Panc1 (cell line): ENCODE measurements at regions not wholly inside any gene's neighbourhood (a gene's known extent, or its start where the extent isn't known, plus 50 kb on each side); places are given as distances from the start of the nearest gene placed in this dataset.

Experiments
- ATAC-seq: fragments of 200-7000 bp; cut with Tn5 transposase; 2 replicates; pipeline ENCODE4 v1.9.1; 2020; ENCODE audit warnings: mild to moderate bottlenecking, moderate library complexity
- BruUV-seq: library from RNA; stranded (reverse); fragments of 400-500 nt; replicated peaks from 2 replicates; lab custom pipeline; 2021; lab: Mats Ljungman, UMichigan
- CTCF ChIA-PET: fragments of 300-600 bp; sonication (Branson Sonifier 250); formaldehyde crosslinking; loops from one replicate; lab custom pipeline; 2022; ENCODE audit warnings: antibody characterized with exemption; lab: Charles Lee
- POLR2A ChIA-PET: fragments of 300-600 bp; sonication (Branson Sonifier 250); formaldehyde crosslinking; loops from one replicate; lab custom pipeline; 2022; ENCODE audit warnings: antibody characterized with exemption; lab: Charles Lee
- DNase-seq: peaks from one replicate; pipeline ENCODE4 v3.0.0-alpha.2; 2010; ENCODE audit warnings: low read depth, low spot score
- H3K27ac ChIP-seq: 2 replicates; pipeline ENCODE4 v1.5.1; 2011; ENCODE audit warnings: mild to moderate bottlenecking, low read length, inconsistent platforms
- H3K27me3 ChIP-seq: fragments of 200-500 bp; sonication (Bioruptor generic); 2 replicates; pipeline ENCODE4 v1.6.0; 2014; ENCODE audit warnings: low read length, inconsistent platforms; ENCODE audit not compliant: control insufficient read depth, insufficient read depth
- H3K36me3 ChIP-seq: fragments of 200-500 bp; sonication (Bioruptor generic); 2 replicates; pipeline ENCODE4 v1.5.1; 2014; ENCODE audit warnings: inconsistent platforms, mild to moderate bottlenecking, low read length, moderate library complexity; ENCODE audit not compliant: control insufficient read depth, insufficient read depth
- H3K4me1 ChIP-seq: 2 replicates; pipeline ENCODE4 v1.5.1; 2011; ENCODE audit warnings: inconsistent platforms, mild to moderate bottlenecking, low read length, moderate library complexity; ENCODE audit not compliant: control insufficient read depth, insufficient read depth
- H3K4me3 ChIP-seq, 2 experiments: 2 replicates each; pipeline ENCODE4 v1.5.1; 2011 to 2012; ENCODE audit warnings: low read depth in 2 of 2, low read length in 2 of 2, mild to moderate bottlenecking in 2 of 2, inconsistent platforms in 1 of 2, moderate library complexity in 1 of 2
- H3K9me3 ChIP-seq: fragments of 200-500 bp; sonication (Bioruptor generic); 2 replicates; pipeline ENCODE4 v1.5.1; 2014; ENCODE audit warnings: low read depth, mild to moderate bottlenecking, inconsistent platforms, low read length, moderate library complexity; ENCODE audit not compliant: control insufficient read depth, insufficient read depth
- CTCF ChIP-seq: fragments of 450-650 bp; IDR thresholded peaks from 2 replicates; pipeline ENCODE4 v1.5.1; 2017; ENCODE audit warnings: mild to moderate bottlenecking
- POLR2AphosphoS5 ChIP-seq: IDR thresholded peaks from 2 replicates; pipeline ENCODE4 v1.6.1; 2012; ENCODE audit warnings: mild to moderate bottlenecking, low read depth, low read length, moderate library complexity
- REST ChIP-seq, 2 experiments: IDR thresholded peaks; 2 replicates each; pipeline ENCODE4 v1.6.1; 2011 to 2012; ENCODE audit warnings: low read depth in 2 of 2, control low read depth in 1 of 2, low read length in 1 of 2, mild to moderate bottlenecking in 1 of 2, moderate library complexity in 1 of 2; ENCODE audit not compliant: insufficient read depth in 1 of 2
- SIN3A ChIP-seq: IDR thresholded peaks from 2 replicates; pipeline ENCODE4 v1.6.1; 2012; ENCODE audit warnings: low read depth, mild to moderate bottlenecking, low read length, moderate library complexity, borderline replicate concordance; ENCODE audit not compliant: insufficient read depth
- TCF7L2 ChIP-seq: IDR thresholded peaks from 2 replicates; pipeline ENCODE4 v1.6.1; 2011; ENCODE audit warnings: mild to moderate bottlenecking, low read depth, low read length, inconsistent platforms
- in situ Hi-C: cut with HindIII; loops from 2 replicates; pipeline ENCODE4 v1.10.0; 2016; ENCODE audit warnings: low sequenced_read_pairs, low pct_unique_long_range_greater_than_20kb
- intact Hi-C: fragments of 100-400 bp; cut with micrococcal nuclease; formaldehyde crosslinking; loops from one replicate; pipeline ENCODE4 v1.10.0; 2022; ENCODE audit not compliant: unreplicated experiment

GRCh38 chr3:137615659-137616418 lies 148.3 kb upstream of the SOX14 start:
- intact Hi-C loops, result no loop called here
- Histone ChIP-seq H3K27ac (no peak overlapping the region), H3K36me3 (no peaks in the 10 kb centered on the region), H3K9me3 (no peaks in the 10 kb centered on the region), H3K4me3 (no peak overlapping the region), H3K27me3 (peaks cover 16% of the 10 kb centered on the region; the same call in 1 of the 2 replicates), H3K4me1 (no peaks in the 10 kb centered on the region)
- ChIA-PET POLR2A (no interaction called here), CTCF (no interaction called here)
- in situ Hi-C loops, result no loop called here
- no peak for ATAC-seq
- no TSS peak for BruUV-seq
- DNase-seq, result no peak
- no peak for TF ChIP-seq TCF7L2

GRCh38 chr3:137641879-137642704 lies 122.0 kb upstream of the SOX14 start:
- intact Hi-C loops (no loop called here), in situ Hi-C loops (no loop called here)
- ChIA-PET CTCF (interaction anchor here (0.7 kb wide), 1 partner anchor 74 kb away, joined by 7 read pairs; no protein-coding TSS in a partner anchor), POLR2A (no interaction called here)
- BruUV-seq, result no TSS peak
- Histone ChIP-seq H3K36me3 (no peaks in the 10 kb centered on the region), H3K27me3 (no peaks in the 10 kb centered on the region), H3K4me3 (no peak overlapping the region), H3K4me1 (no peaks in the 10 kb centered on the region), H3K27ac (no peak overlapping the region), H3K9me3 (no peaks in the 10 kb centered on the region)
- ATAC-seq (no peak), DNase-seq (no peak)
- TF ChIP-seq POLR2AphosphoS5 (no peak), TCF7L2 (no peak), SIN3A (no peak), REST (IDR thresholded peaks at IDR 0.05; ENCODE audit: insufficient read depth in 1 of 2, low read depth in 2 of 2, low read length in 1 of 2) (no peak), CTCF (no peak)
